ENCODE measurements at regions not wholly inside any gene's neighbourhood (a gene's known extent, or its start where the extent isn't known, plus 50 kb on each side); places are given as distances from the start of the nearest gene placed in this dataset.

- TF ChIP-seq CTCF (IDR thresholded peaks at IDR 0.05) (no peak), POLR2A (IDR thresholded peaks at IDR 0.05) (no peak)
Observed at GRCh38 chrX:9252182-9252581, 212.7 kb upstream of the TBL1X start.
